GM21619 (cell line): ENCODE measurements at regions not wholly inside any gene's neighbourhood (a gene's known extent, or its start where the extent isn't known, plus 50 kb on each side); places are given as distances from the start of the nearest gene placed in this dataset.

Source experiments
- ATAC-seq: cut with Tn5 transposase; IDR thresholded peaks from one replicate; pipeline ENCODE4 v1.9.1; 2021; ENCODE audit not compliant: unreplicated experiment

GRCh38 chr2:120579916-120580685 is 155.6 kb upstream of the GLI2 start:
- no peak for ATAC-seq

GRCh38 chr2:120580709-120581108 is 155.0 kb upstream of the GLI2 start:
- ATAC-seq, result no peak

- ATAC-seq, result no peak
Observed at GRCh38 chr2:120583121-120583520, 152.5 kb upstream of the GLI2 start.

GRCh38 chr2:120583851-120584570 is 151.7 kb upstream of the GLI2 start:
- no peak for ATAC-seq

GRCh38 chr2:120586507-120587278 is 149.0 kb upstream of the GLI2 start:
- no peak for ATAC-seq

GRCh38 chr2:120587279-120587996 is 148.2 kb upstream of the GLI2 start:
- no peak for ATAC-seq

- ATAC-seq, result no peak
Observed at GRCh38 chr2:120587997-120588336, 147.7 kb upstream of the GLI2 start.

GRCh38 chr2:120589771-120590608 is 145.7 kb upstream of the GLI2 start:
- ATAC-seq, result no peak

- no peak for ATAC-seq
Observed at GRCh38 chr2:120590841-120591240, 144.8 kb upstream of the GLI2 start.

- no peak for ATAC-seq
Observed at GRCh38 chr2:120591572-120591971, 144.1 kb upstream of the GLI2 start.

GRCh38 chr2:120592084-120592483 is 143.6 kb upstream of the GLI2 start:
- ATAC-seq, result no peak

- ATAC-seq, result no peak
Observed at GRCh38 chr2:120593921-120594686, 141.6 kb upstream of the GLI2 start.

- no peak for ATAC-seq
Observed at GRCh38 chr2:120594856-120595685, 140.6 kb upstream of the GLI2 start.

- no peak for ATAC-seq
Observed at GRCh38 chr2:120595739-120596138, 139.9 kb upstream of the GLI2 start.

- ATAC-seq, result no peak
Observed at GRCh38 chr2:120596191-120596811, 139.4 kb upstream of the GLI2 start.

- ATAC-seq, result no peak
Observed at GRCh38 chr2:120596990-120597594, 138.6 kb upstream of the GLI2 start.

- no peak for ATAC-seq
Observed at GRCh38 chr2:120597595-120598193, 138.0 kb upstream of the GLI2 start.
